Right lobe of liver (tissue), 6 donors: ENCODE measurements at regions not wholly inside any gene's neighbourhood (a gene's known extent, or its start where the extent isn't known, plus 50 kb on each side); places are given as distances from the start of the nearest gene placed in this dataset.
A peak's percentile ranks its signal among the peaks of the same experiment; 100 is the strongest.

Experiments used
- ATAC-seq, 4 donors: fragments of 200-7000 bp; cut with Tn5 transposase; one replicate each; pipeline ENCODE4 v1.9.1; 2020; ENCODE audit warnings: mild to moderate bottlenecking in 4 of 4, moderate library complexity in 4 of 4
- DNase-seq, 3 donors: peaks; one replicate each; pipeline ENCODE4 v3.0.0-alpha.2; 2020
- H3K27ac ChIP-seq, 3 donors: fragments of 200-600 bp; one replicate each; pipeline ENCODE4 v1.8.0; 2022
- H3K27me3 ChIP-seq, 2 donors: fragments of 200-600 bp; one replicate each; pipeline ENCODE4 v1.8.0; 2022
- H3K36me3 ChIP-seq, 4 donors: fragments of 200-600 bp; sonication (generic) in 1 of 4; one replicate each; pipeline versions ENCODE4 v1.5.1 to v1.8.0; 2017 to 2022; ENCODE audit warnings: control low read depth in 1 of 4
- H3K4me1 ChIP-seq, 4 donors: fragments of 200-600 bp; sonication (generic) in 1 of 4; one replicate each; pipeline versions ENCODE4 v1.5.1 to v1.8.0; 2017 to 2022; ENCODE audit warnings: control low read depth in 1 of 4
- H3K4me3 ChIP-seq, 3 donors: fragments of 200-600 bp; one replicate each; pipeline ENCODE4 v1.8.0; 2022
- H3K9me3 ChIP-seq, 4 donors: fragments of 200-600 bp; sonication (generic) in 1 of 4; one replicate each; pipeline versions ENCODE4 v1.5.1 to v1.8.0; 2017 to 2022; ENCODE audit warnings: control low read depth in 1 of 4
- POLR2A ChIP-seq: fragments of 450-650 bp; IDR thresholded peaks from one replicate; pipeline ENCODE4 v1.6.1; 2017; ENCODE audit warnings: antibody characterized with exemption, mild to moderate bottlenecking
- WGBS: methylation state at CpG from one replicate; pipeline ENCODE4 v1.1.6; 2018; ENCODE audit warnings: low coverage, low lambda C conversion rate; ENCODE audit not compliant: insufficient coverage; ENCODE audit errors: missing lambda C conversion rate; 5-methylcytosine and 5-hydroxymethylcytosine counted together
- intact Hi-C, 2 donors: fragments of 100-400 bp; cut with DNase I; formaldehyde crosslinking; loops; one replicate each; pipeline versions ENCODE4 v1.11.2 to v1.14.1; 2022
- TF ChIP-seq, protein P1 (sequence below), 4 donors: fragments of 200-600 bp in 3 of 4; fragments of 450-650 bp in 1 of 4; IDR thresholded peaks; one replicate each; pipeline versions ENCODE4 v1.5.1 to v1.8.0; 2016 to 2022; ENCODE audit warnings: antibody characterized with exemption in 4 of 4, mild to moderate bottlenecking in 2 of 4
- donor health status: DM: no; HTN: yes; CAD: no.
- donor health status: DM: no; HTN: no; CAD: no.
- donor health status: DM: no; HTN: no; CAD: no.
- donor health status: DM: no; HTN: yes; CAD: no.
- donor health status: DM: no; HTN: yes; CAD: no.

DNA sequence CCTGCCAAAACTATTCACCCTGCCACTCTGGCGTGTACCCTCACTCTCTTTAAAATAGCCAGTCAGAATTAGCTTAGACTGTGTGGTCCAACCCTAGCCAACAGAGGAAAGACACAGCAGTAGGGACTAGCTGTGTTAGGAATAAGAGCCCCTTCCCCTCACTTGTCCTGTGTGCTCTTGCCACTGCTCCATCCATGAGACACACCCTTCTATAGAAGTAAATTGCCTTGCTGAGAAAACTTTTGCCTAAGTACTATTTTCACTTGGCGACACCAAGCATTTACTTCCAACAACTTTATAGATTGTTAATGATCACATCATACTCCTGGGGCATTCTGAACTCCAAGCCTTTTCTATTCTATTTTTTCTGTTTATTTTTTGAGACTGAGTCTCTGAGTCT lies 170.2 kb upstream of the TRIM24 start:
- Histone ChIP-seq H3K27ac (no peak overlapping the region), H3K27me3 (no peaks in the 10 kb centered on the region), H3K4me1 (peaks cover 0 to 11% (median 6%) of the 10 kb centered on the region in 4 donors), H3K4me3 (no peak overlapping the region), H3K36me3 (no peaks in the 10 kb centered on the region), H3K9me3 (no peaks in the 10 kb centered on the region)
- DNase-seq (no peak), ATAC-seq (no peak)
- TF ChIP-seq, protein P1, sequence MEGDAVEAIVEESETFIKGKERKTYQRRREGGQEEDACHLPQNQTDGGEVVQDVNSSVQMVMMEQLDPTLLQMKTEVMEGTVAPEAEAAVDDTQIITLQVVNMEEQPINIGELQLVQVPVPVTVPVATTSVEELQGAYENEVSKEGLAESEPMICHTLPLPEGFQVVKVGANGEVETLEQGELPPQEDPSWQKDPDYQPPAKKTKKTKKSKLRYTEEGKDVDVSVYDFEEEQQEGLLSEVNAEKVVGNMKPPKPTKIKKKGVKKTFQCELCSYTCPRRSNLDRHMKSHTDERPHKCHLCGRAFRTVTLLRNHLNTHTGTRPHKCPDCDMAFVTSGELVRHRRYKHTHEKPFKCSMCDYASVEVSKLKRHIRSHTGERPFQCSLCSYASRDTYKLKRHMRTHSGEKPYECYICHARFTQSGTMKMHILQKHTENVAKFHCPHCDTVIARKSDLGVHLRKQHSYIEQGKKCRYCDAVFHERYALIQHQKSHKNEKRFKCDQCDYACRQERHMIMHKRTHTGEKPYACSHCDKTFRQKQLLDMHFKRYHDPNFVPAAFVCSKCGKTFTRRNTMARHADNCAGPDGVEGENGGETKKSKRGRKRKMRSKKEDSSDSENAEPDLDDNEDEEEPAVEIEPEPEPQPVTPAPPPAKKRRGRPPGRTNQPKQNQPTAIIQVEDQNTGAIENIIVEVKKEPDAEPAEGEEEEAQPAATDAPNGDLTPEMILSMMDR (IDR thresholded peaks at IDR 0.05), result no peak
- TF ChIP-seq POLR2A, result no peak
- intact Hi-C loops, result no loop called here
- WGBS, result 79% methylated on average over 2 of the region's 2 CpGs

DNA sequence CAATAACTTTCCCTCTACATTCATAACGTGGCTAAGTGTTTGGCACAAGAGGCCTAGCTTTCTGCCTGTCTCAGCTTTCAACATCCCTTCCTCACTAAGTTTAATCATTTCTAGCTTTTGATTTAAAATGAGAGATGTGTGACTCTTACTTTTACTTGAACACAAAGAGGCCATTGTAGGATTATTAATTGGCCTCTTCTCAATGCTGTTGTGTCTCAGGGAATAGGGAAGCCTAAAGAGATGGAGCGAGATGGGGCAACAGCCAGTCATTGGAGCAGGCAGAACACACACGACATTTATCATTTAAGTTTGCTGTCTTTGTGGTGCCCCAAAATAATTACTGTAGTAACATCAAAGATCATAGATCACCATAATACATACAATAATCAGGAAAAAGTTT lies 167.1 kb upstream of the TRIM24 start:
- H3K4me1 ChIP-seq, result peaks cover 0 to 26% (median 10%) of the 10 kb centered on the region in 4 donors
- DNase-seq (no peak), ATAC-seq (no peak)
- 67% methylated on average over 3 of the region's 3 CpGs for WGBS
- TF ChIP-seq POLR2A, result no peak
- TF ChIP-seq, protein P1 (IDR thresholded peaks at IDR 0.05), result no peak
- no peaks in the 10 kb centered on the region for H3K27me3 ChIP-seq
- intact Hi-C loops, result no loop called here
- H3K27ac ChIP-seq, result no peak overlapping the region
- H3K4me3 ChIP-seq, result no peak overlapping the region
- H3K9me3 ChIP-seq, result no peaks in the 10 kb centered on the region
- H3K36me3 ChIP-seq, result no peaks in the 10 kb centered on the region

DNA sequence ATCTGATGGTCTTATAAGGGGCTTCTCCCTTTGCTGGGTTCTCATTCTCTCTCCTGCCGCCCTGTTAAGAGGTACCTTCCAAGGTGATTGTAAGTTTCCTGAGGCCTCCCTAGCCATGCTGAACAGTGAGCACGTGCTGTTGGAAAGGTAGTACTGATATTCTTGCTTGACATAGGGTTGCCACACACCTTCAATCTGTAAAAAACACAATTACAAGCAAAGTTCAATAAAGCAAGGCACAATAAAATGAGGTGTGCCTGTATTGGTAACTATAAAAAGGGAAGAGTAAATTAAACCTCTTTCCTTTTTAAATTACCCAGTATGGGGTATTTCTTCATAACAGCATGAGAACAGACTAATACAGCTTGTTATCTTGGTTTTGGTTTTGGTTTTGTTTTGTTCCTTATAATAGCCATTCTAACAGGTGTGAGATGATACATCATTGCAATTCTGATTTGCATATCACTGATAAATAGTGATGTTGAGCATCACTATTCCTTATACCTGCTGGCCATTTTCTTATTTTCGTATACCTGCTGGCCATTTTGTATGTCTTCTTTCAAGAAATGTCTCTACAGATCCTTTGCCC lies 164.9 kb upstream of the TRIM24 start:
- Histone ChIP-seq H3K27me3 (no peaks in the 10 kb centered on the region), H3K4me1 (peaks cover 0 to 28% (median 10%) of the 10 kb centered on the region in 4 donors), H3K9me3 (no peaks in the 10 kb centered on the region), H3K4me3 (no peak overlapping the region), H3K27ac (peak overlapping the region; percentile 38 to 53 (median 44)), H3K36me3 (no peaks in the 10 kb centered on the region)
- ATAC-seq (peak; percentile 23 to 63 (median 30)), DNase-seq (no peak)
- 70% methylated on average over 3 of the region's 3 CpGs for WGBS
- TF ChIP-seq POLR2A, result no peak
- TF ChIP-seq, protein P1 (IDR thresholded peaks at IDR 0.05), result no peak
- intact Hi-C loops, result no loop called here

DNA sequence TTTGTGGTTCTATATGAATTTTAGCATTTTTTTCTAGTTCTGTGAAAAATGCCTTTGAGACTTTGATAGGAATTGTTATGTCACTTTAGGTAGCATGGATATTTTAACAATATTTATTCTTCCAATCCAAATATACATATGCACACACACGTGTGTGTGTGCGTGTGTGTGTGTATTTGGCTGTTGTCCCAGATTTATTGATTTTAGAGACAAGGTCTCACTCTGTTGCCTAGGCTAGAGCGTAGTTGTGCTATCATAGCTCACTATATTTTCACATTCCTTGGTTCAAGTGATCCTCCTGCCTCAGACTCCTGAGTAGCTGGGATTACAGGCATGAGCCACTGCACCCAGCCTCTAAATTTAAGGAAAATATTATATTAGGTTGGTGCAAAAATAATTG lies 162.5 kb upstream of the TRIM24 start:
- Histone ChIP-seq H3K27me3 (no peaks in the 10 kb centered on the region), H3K4me3 (no peak overlapping the region), H3K36me3 (no peaks in the 10 kb centered on the region), H3K9me3 (no peaks in the 10 kb centered on the region), H3K4me1 (peaks cover 0 to 28% (median 10%) of the 10 kb centered on the region in 4 donors), H3K27ac (no peak overlapping the region)
- DNase-seq, result no peak
- intact Hi-C loops, result no loop called here
- TF ChIP-seq, protein P1 (IDR thresholded peaks at IDR 0.05), result no peak
- no peak for TF ChIP-seq POLR2A
- 12% methylated on average over 3 of the region's 3 CpGs for WGBS
- ATAC-seq, result peak; percentile 56 to 83 (median 80)
